ENCODE measurements at regions not wholly inside any gene's neighbourhood (a gene's known extent, or its start where the extent isn't known, plus 50 kb on each side); places are given as distances from the start of the nearest gene placed in this dataset.

DNA sequence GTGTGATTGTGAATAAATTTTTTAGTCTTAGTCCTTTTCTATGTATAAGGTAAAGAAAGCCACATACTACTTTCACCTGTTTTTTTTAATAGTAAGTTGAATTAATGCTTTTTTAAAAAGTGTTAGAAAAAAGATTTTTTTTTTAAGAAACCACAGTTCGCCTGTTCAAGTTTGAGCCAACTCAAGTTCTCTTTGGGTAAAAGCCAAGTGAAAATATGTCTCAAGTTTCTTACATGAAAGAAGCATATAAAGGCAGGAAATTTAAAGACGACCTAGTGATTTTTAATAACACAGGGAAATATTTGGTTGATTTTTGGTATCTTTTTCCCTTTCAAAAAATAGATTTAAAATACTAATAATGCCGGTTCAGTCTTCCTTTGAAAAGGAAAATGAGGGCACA lies 369.9 kb upstream of the NR3C2 start:
- no peak overlapping the region for H2BK12ac ChIP-seq (ENCODE audit: low read depth, low read length)
- H2AFZ ChIP-seq (ENCODE audit: low read length), result no peak overlapping the region
- H3K23me2 ChIP-seq (ENCODE audit: low read depth, low read length), result no peaks in the 10 kb centered on the region
- no peak overlapping the region for H3K14ac ChIP-seq (ENCODE audit: insufficient read length)
- H2AK5ac ChIP-seq (ENCODE audit: low read depth, low read length), result no peak overlapping the region
- WGBS, 2 experiments (ENCODE audit: extremely low coverage in 1 of 2, insufficient coverage in 1 of 2, insufficient read length in 1 of 2, insufficient replicate concordance in 2 of 2, low coverage in 1 of 2, low lambda C conversion rate in 2 of 2, missing lambda C conversion rate in 1 of 2), result 58% methylated on average over 3 of the region's 3 CpGs; no CpG with 5 or more reads in 1 of the 2 experiments
- DNase-seq (ENCODE audit: low read depth in 1 of 2, low spot score in 2 of 2) (no peak), FAIRE-seq (no peak)
- ChIA-PET CTCF (ENCODE audit: partially characterized antibody) (no interaction called here), POLR2A (ENCODE audit: partially characterized antibody) (no interaction called here)
- no peak overlapping the region for H3K27ac ChIP-seq (ENCODE audit: low read depth, low read length)
- no peak overlapping the region for H2BK15ac ChIP-seq (ENCODE audit: low read length)
- H4K5ac ChIP-seq (ENCODE audit: insufficient read length, low read depth, low read length), result no peak overlapping the region
- H2BK120ac ChIP-seq (replicated peaks; ENCODE audit: low read depth, low read length), result no peak overlapping the region
- H3K4ac ChIP-seq (replicated peaks; ENCODE audit: insufficient read length, low read depth, low read length), result no peak overlapping the region
- H3K79me1 ChIP-seq (ENCODE audit: low read depth, low read length), result no peaks in the 10 kb centered on the region
- no peak overlapping the region for H4K91ac ChIP-seq (replicated peaks; ENCODE audit: insufficient read length, low read length)
- no peaks in the 10 kb centered on the region for H4K20me1 ChIP-seq (replicated peaks in 1 of 2; ENCODE audit: control insufficient read depth in 1 of 2, insufficient read depth in 2 of 2, low read length in 2 of 2)
- no peak overlapping the region for H3K4me3 ChIP-seq (ENCODE audit: extremely low read depth in 1 of 4, insufficient read depth in 2 of 4, low read depth in 3 of 4, low read length in 4 of 4)
- no peak overlapping the region for H3K9ac ChIP-seq (replicated peaks in 1 of 4; ENCODE audit: extremely low read depth in 1 of 4, low read depth in 3 of 4, low read length in 3 of 4)
- no peak for TF ChIP-seq SIX5 (IDR thresholded peaks at IDR 0.05; ENCODE audit: low read depth, low read length)
- no peak for TF ChIP-seq SP4 (IDR thresholded peaks at IDR 0.05; ENCODE audit: low read length)
- no peak for TF ChIP-seq TAF7 (optimal IDR thresholded peaks at IDR 0.05; ENCODE audit: borderline replicate concordance, low read depth, low read length)
- no peak for TF ChIP-seq TEAD4 (IDR thresholded peaks at IDR 0.05; ENCODE audit: low read depth, low read length)
- TF ChIP-seq, protein P1, sequence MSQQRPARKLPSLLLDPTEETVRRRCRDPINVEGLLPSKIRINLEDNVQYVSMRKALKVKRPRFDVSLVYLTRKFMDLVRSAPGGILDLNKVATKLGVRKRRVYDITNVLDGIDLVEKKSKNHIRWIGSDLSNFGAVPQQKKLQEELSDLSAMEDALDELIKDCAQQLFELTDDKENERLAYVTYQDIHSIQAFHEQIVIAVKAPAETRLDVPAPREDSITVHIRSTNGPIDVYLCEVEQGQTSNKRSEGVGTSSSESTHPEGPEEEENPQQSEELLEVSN (IDR thresholded peaks at IDR 0.05), result no peak
- TF ChIP-seq CREB1 (IDR thresholded peaks at IDR 0.05), result no peak
- TF ChIP-seq CHD1 (IDR thresholded peaks at IDR 0.05; ENCODE audit: low read depth, low read length), result no peak
- TF ChIP-seq YY1 (IDR thresholded peaks at IDR 0.05; ENCODE audit: low read depth, low read length), result no peak
- TF ChIP-seq TAF1 (IDR thresholded peaks at IDR 0.05; ENCODE audit: low read depth, low read length), result no peak
- TF ChIP-seq CTBP2 (IDR thresholded peaks at IDR 0.05; ENCODE audit: borderline replicate concordance, insufficient read depth, insufficient read length, low read length), result no peak
- no peak for TF ChIP-seq TCF12 (IDR thresholded peaks at IDR 0.05; ENCODE audit: low read depth, low read length)
- no peak for TF ChIP-seq HDAC6 (IDR thresholded peaks at IDR 0.05; ENCODE audit: low read depth, low read length)
- TF ChIP-seq BACH1 (IDR thresholded peaks at IDR 0.05; ENCODE audit: low read length), result no peak
- no peak for TF ChIP-seq MAFK (IDR thresholded peaks at IDR 0.05; ENCODE audit: low read depth, low read length)
- H3K18ac ChIP-seq (ENCODE audit: extremely low read depth, low read length), result no peak overlapping the region
- H4K8ac ChIP-seq (ENCODE audit: extremely low read depth, insufficient read depth, low read length), result no peak overlapping the region
- no peaks in the 10 kb centered on the region for H3K9me3 ChIP-seq (ENCODE audit: insufficient read depth in 2 of 2, low read depth in 1 of 2, low read length in 1 of 2)
- H3K36me3 ChIP-seq (ENCODE audit: control insufficient read depth in 2 of 4, insufficient read depth in 4 of 4, low read length in 3 of 4), result no peaks in the 10 kb centered on the region
- no peak overlapping the region for H3K23ac ChIP-seq (ENCODE audit: insufficient read length)
- no peaks in the 10 kb centered on the region for H3K27me3 ChIP-seq (replicated peaks in 1 of 4; ENCODE audit: control insufficient read depth in 3 of 4, extremely low read depth in 1 of 4, insufficient read depth in 3 of 4, low read length in 3 of 4)
- H2BK20ac ChIP-seq (ENCODE audit: low read length), result no peak overlapping the region
- no peaks in the 10 kb centered on the region for H3K4me1 ChIP-seq (replicated peaks in 1 of 4; ENCODE audit: control insufficient read depth in 3 of 4, insufficient read depth in 4 of 4, low read length in 3 of 4)
- no peaks in the 10 kb centered on the region for H3K79me2 ChIP-seq (ENCODE audit: control insufficient read depth in 1 of 2, insufficient read depth in 2 of 2, low read length in 2 of 2)
- no peak overlapping the region for H3K56ac ChIP-seq (replicated peaks; ENCODE audit: insufficient read length, low read depth, low read length)
- H3K4me2 ChIP-seq (ENCODE audit: insufficient read depth in 1 of 2, low read depth in 2 of 2, low read length in 2 of 2), result no peak overlapping the region
- no peak overlapping the region for H2BK5ac ChIP-seq (ENCODE audit: low read depth, low read length)

Measured in H1 (cell line).